T-cell (primary cell): ENCODE measurements at regions not wholly inside any gene's neighbourhood (a gene's known extent, or its start where the extent isn't known, plus 50 kb on each side); places are given as distances from the start of the nearest gene placed in this dataset.

Experiments used
- ATAC-seq, 4 experiments: fragments of 200-7000 bp in 3 of 4; fragments of 150-1000 bp in 1 of 4; cut with Tn5 transposase; replicated peaks in 1 of 4; 1 replicate in 3 of 4; 2 replicates in 1 of 4; pipeline ENCODE4 v1.10.0; 2021; ENCODE audit warnings: moderate library complexity in 3 of 4, mild to moderate bottlenecking in 2 of 4, moderate number of reproducible peaks in 1 of 4
- CTCF ChIA-PET, 2 donors: fragments of 300-600 bp; sonication (Branson Sonifier 250); formaldehyde crosslinking; loops; one replicate each; lab custom pipeline; 2022; ENCODE audit warnings: antibody characterized with exemption in 2 of 2; lab: Charles Lee
- POLR2A ChIA-PET, 2 donors: fragments of 300-600 bp; sonication (Branson Sonifier 250); formaldehyde crosslinking; loops; one replicate each; lab custom pipeline; 2022; ENCODE audit warnings: antibody characterized with exemption in 2 of 2; lab: Charles Lee
- DNase-seq, 35 experiments: peaks; one replicate each; pipeline versions ENCODE4 v3.0.0 to v3.0.0-alpha.2; 2013 to 2023
- H3K27ac ChIP-seq: one replicate; pipeline ENCODE4 v1.5.1; 2013; ENCODE audit warnings: low read length
- H3K27me3 ChIP-seq, 2 experiments: replicated peaks in 1 of 2; 1 replicate in 1 of 2; 2 replicates in 1 of 2; pipeline versions ENCODE4 v1.6.1 to v1.7.0; 2013; ENCODE audit warnings: low read length in 1 of 2, mixed read lengths in 1 of 2; ENCODE audit not compliant: control insufficient read depth in 2 of 2, insufficient read depth in 2 of 2; ENCODE audit errors: extremely low read depth in 1 of 2
- H3K36me3 ChIP-seq, 2 donors: 1 replicate in 1 of 2; 2 replicates in 1 of 2; pipeline versions ENCODE4 v1.6.1 to v1.7.0; 2013; ENCODE audit warnings: low read length in 1 of 2; ENCODE audit not compliant: control insufficient read depth in 2 of 2, insufficient read depth in 1 of 2; ENCODE audit errors: extremely low read depth in 1 of 2
- H3K4me1 ChIP-seq, 2 experiments: 1 replicate in 1 of 2; 2 replicates in 1 of 2; pipeline versions ENCODE4 v1.6.1 to v1.7.0; 2013; ENCODE audit warnings: low read length in 2 of 2, mixed read lengths in 1 of 2; ENCODE audit not compliant: insufficient read depth in 2 of 2, control insufficient read depth in 1 of 2; ENCODE audit errors: extremely low read depth in 1 of 2
- H3K4me3 ChIP-seq, 2 donors: 1 replicate in 1 of 2; 2 replicates in 1 of 2; pipeline versions ENCODE4 v1.5.1 to v1.7.0; 2013; ENCODE audit warnings: mild to moderate bottlenecking in 2 of 2, low read length in 1 of 2, moderate library complexity in 1 of 2; ENCODE audit not compliant: control insufficient read depth in 1 of 2; ENCODE audit errors: extremely low read depth in 1 of 2
- H3K9me3 ChIP-seq: 2 replicates; pipeline ENCODE4 v1.7.0; 2013
- H3K27ac Mint-ChIP-seq, 2 donors: one replicate each; pipeline ENCODE4 v1.8.0; 2020 to 2021; ENCODE audit warnings: mild to moderate bottlenecking in 2 of 2, mixed read lengths in 2 of 2
- H3K27me3 Mint-ChIP-seq, 2 donors: one replicate each; pipeline ENCODE4 v1.8.0; 2021 to 2022; ENCODE audit warnings: mixed read lengths in 2 of 2
- H3K36me3 Mint-ChIP-seq: one replicate; pipeline ENCODE4 v1.8.0; 2021; ENCODE audit warnings: mixed read lengths
- H3K4me1 Mint-ChIP-seq, 3 donors: one replicate each; pipeline ENCODE4 v1.8.0; 2020 to 2022; ENCODE audit warnings: mixed read lengths in 3 of 3, mild to moderate bottlenecking in 1 of 3
- H3K4me3 Mint-ChIP-seq, 3 donors: one replicate each; pipeline ENCODE4 v1.8.0; 2020 to 2022; ENCODE audit warnings: mild to moderate bottlenecking in 3 of 3, mixed read lengths in 3 of 3, moderate library complexity in 3 of 3
- H3K9me3 Mint-ChIP-seq, 3 donors: one replicate each; pipeline ENCODE4 v1.8.0; 2020 to 2022; ENCODE audit warnings: mixed read lengths in 3 of 3
- WGBS: methylation state at CpG from one replicate; pipeline ENCODE4 v1.1.5; 2013; ENCODE audit warnings: missing lambda C conversion rate; ENCODE audit not compliant: insufficient coverage; 5-methylcytosine and 5-hydroxymethylcytosine counted together

GRCh38 chr4:158313566-158313965 lies 103.3 kb downstream of the TMEM144 start:
- H3K4me3 ChIP-seq, result no peak overlapping the region
- no peaks in the 10 kb centered on the region for H3K9me3 ChIP-seq
- Mint-ChIP-seq H3K36me3 (no peaks in the 10 kb centered on the region), H3K27me3 (peaks cover 3 to 13% of the 10 kb centered on the region in 2 donors), H3K4me1 (no peaks in the 10 kb centered on the region), H3K4me3 (no peak overlapping the region), H3K9me3 (peaks cover 0 to 14% (median 2%) of the 10 kb centered on the region in 3 donors), H3K27ac (no peak overlapping the region)
- no peaks in the 10 kb centered on the region for H3K36me3 ChIP-seq
- peaks cover 0 to 6% of the 10 kb centered on the region in 2 experiments for H3K27me3 ChIP-seq
- no peak overlapping the region for H3K27ac ChIP-seq
- DNase-seq (no peak), ATAC-seq (no peak)
- CTCF ChIA-PET, result no interaction called here
- POLR2A ChIA-PET, result no interaction called here
- 69% methylated on average over 4 of the region's 5 CpGs for WGBS
- H3K4me1 ChIP-seq, result no peaks in the 10 kb centered on the region

GRCh38 chr4:158314756-158315487 lies 104.6 kb downstream of the TMEM144 start:
- Histone ChIP-seq H3K4me1 (no peaks in the 10 kb centered on the region), H3K36me3 (no peaks in the 10 kb centered on the region), H3K27ac (no peak overlapping the region), H3K27me3 (peaks cover 0 to 6% of the 10 kb centered on the region in 2 experiments), H3K9me3 (no peaks in the 10 kb centered on the region), H3K4me3 (no peak overlapping the region)
- CTCF ChIA-PET, result interaction anchor here in 1 of 2 donors (0.6 kb wide), 1 partner anchor 574 kb away, joined by 3 read pairs; no protein-coding TSS in a partner anchor
- Mint-ChIP-seq H3K27me3 (peaks cover 3 to 13% of the 10 kb centered on the region in 2 donors), H3K9me3 (peaks cover 0 to 7% (median 0%) of the 10 kb centered on the region in 3 donors), H3K27ac (no peak overlapping the region), H3K36me3 (no peaks in the 10 kb centered on the region), H3K4me3 (no peak overlapping the region), H3K4me1 (no peaks in the 10 kb centered on the region)
- WGBS, result no CpG with 5 or more reads among the region's 5 CpGs
- DNase-seq, result no peak
- no peak for ATAC-seq
- POLR2A ChIA-PET, result no interaction called here

GRCh38 chr4:158315706-158316105 lies 105.4 kb downstream of the TMEM144 start:
- ChIA-PET CTCF (interaction anchor here in 1 of 2 donors (0.6 kb wide), 1 partner anchor 574 kb away, joined by 3 read pairs; no protein-coding TSS in a partner anchor), POLR2A (no interaction called here)
- H3K27me3 ChIP-seq, result peaks cover 0 to 6% of the 10 kb centered on the region in 2 experiments
- no peak overlapping the region for H3K4me3 ChIP-seq
- no peaks in the 10 kb centered on the region for H3K36me3 ChIP-seq
- H3K27ac ChIP-seq, result no peak overlapping the region
- no CpG with 5 or more reads among the region's 2 CpGs for WGBS
- DNase-seq (no peak), ATAC-seq (no peak)
- no peak overlapping the region for H3K27ac Mint-ChIP-seq
- H3K4me3 Mint-ChIP-seq, result no peak overlapping the region
- no peaks in the 10 kb centered on the region for H3K36me3 Mint-ChIP-seq
- H3K9me3 Mint-ChIP-seq, result peaks cover 0 to 1% (median 0%) of the 10 kb centered on the region in 3 donors
- H3K4me1 Mint-ChIP-seq, result no peaks in the 10 kb centered on the region
- H3K4me1 ChIP-seq, result no peaks in the 10 kb centered on the region
- no peaks in the 10 kb centered on the region for H3K9me3 ChIP-seq
- peaks cover 3 to 13% of the 10 kb centered on the region in 2 donors for H3K27me3 Mint-ChIP-seq

- H3K4me3 ChIP-seq, result no peak overlapping the region
- ChIA-PET CTCF (no interaction called here), POLR2A (no interaction called here)
- no peak overlapping the region for H3K4me3 Mint-ChIP-seq
- no peaks in the 10 kb centered on the region for H3K36me3 Mint-ChIP-seq
- H3K27ac ChIP-seq, result no peak overlapping the region
- H3K36me3 ChIP-seq, result no peaks in the 10 kb centered on the region
- DNase-seq (no peak), ATAC-seq (no peak)
- H3K9me3 Mint-ChIP-seq, result peaks cover 0 to 2% (median 0%) of the 10 kb centered on the region in 3 donors
- H3K9me3 ChIP-seq, result no peaks in the 10 kb centered on the region
- peaks cover 3 to 13% of the 10 kb centered on the region in 2 donors for H3K27me3 Mint-ChIP-seq
- peaks cover 0 to 6% of the 10 kb centered on the region in 2 experiments for H3K27me3 ChIP-seq
- no CpG with 5 or more reads among the region's 1 CpG for WGBS
- no peak overlapping the region for H3K27ac Mint-ChIP-seq
- no peaks in the 10 kb centered on the region for H3K4me1 ChIP-seq
- no peaks in the 10 kb centered on the region for H3K4me1 Mint-ChIP-seq
Measured at GRCh38 chr4:158316264-158316663, 106.0 kb downstream of the TMEM144 start.

GRCh38 chr4:158319880-158320279 lies 109.6 kb downstream of the TMEM144 start:
- no peak overlapping the region for H3K4me3 ChIP-seq
- no peaks in the 10 kb centered on the region for H3K4me1 ChIP-seq
- H3K4me3 Mint-ChIP-seq, result no peak overlapping the region
- H3K27me3 Mint-ChIP-seq, result peaks cover 0 to 9% of the 10 kb centered on the region in 2 donors
- DNase-seq (no peak), ATAC-seq (no peak)
- 79% methylated on average over 5 of the region's 7 CpGs for whole genome bisulfite sequencing
- H3K27ac ChIP-seq, result no peak overlapping the region
- H3K9me3 ChIP-seq, result no peaks in the 10 kb centered on the region
- no peaks in the 10 kb centered on the region for H3K36me3 Mint-ChIP-seq
- no peaks in the 10 kb centered on the region for H3K36me3 ChIP-seq
- ChIA-PET CTCF (no interaction called here), POLR2A (no interaction called here)
- H3K27ac Mint-ChIP-seq, result no peak overlapping the region
- no peaks in the 10 kb centered on the region for H3K27me3 ChIP-seq
- no peaks in the 10 kb centered on the region for H3K4me1 Mint-ChIP-seq
- H3K9me3 Mint-ChIP-seq, result peaks cover 0 to 2% (median 0%) of the 10 kb centered on the region in 3 donors

GRCh38 chr4:158322109-158322508 lies 111.8 kb downstream of the TMEM144 start:
- ChIA-PET CTCF (no interaction called here), POLR2A (no interaction called here)
- no peak overlapping the region for H3K4me3 ChIP-seq
- Mint-ChIP-seq H3K4me1 (no peaks in the 10 kb centered on the region), H3K27me3 (peaks cover 0 to 3% of the 10 kb centered on the region in 2 donors), H3K9me3 (peaks cover 0 to 2% (median 0%) of the 10 kb centered on the region in 3 donors), H3K36me3 (no peaks in the 10 kb centered on the region), H3K4me3 (no peak overlapping the region), H3K27ac (no peak overlapping the region)
- H3K36me3 ChIP-seq, result no peaks in the 10 kb centered on the region
- no peaks in the 10 kb centered on the region for H3K27me3 ChIP-seq
- DNase-seq (no peak), ATAC-seq (no peak)
- H3K4me1 ChIP-seq, result no peaks in the 10 kb centered on the region
- no peaks in the 10 kb centered on the region for H3K9me3 ChIP-seq
- no peak overlapping the region for H3K27ac ChIP-seq
- 40% methylated on average over 1 of the region's 1 CpG for WGBS
